IMR-90 (cell line): ENCODE measurements at regions not wholly inside any gene's neighbourhood (a gene's known extent, or its start where the extent isn't known, plus 50 kb on each side); places are given as distances from the start of the nearest gene placed in this dataset.

Experiments used
- ATAC-seq: fragments of 200-7000 bp; cut with Tn5 transposase; 2 replicates; pipeline ENCODE4 v1.9.1; 2020; ENCODE audit warnings: low read depth, mild to moderate bottlenecking, moderate library complexity
- BruUV-seq: library from RNA; stranded (reverse); fragments of 400-500 nt; replicated peaks from 2 replicates; lab custom pipeline; 2021; lab: Mats Ljungman, UMichigan
- CTCF ChIA-PET: fragments of 300-600 bp; formaldehyde crosslinking; extraction: SDS; loops from one replicate; lab custom pipeline; 2021; ENCODE audit warnings: antibody characterized with exemption; lab: Yijun Ruan, JAX
- POLR2A ChIA-PET: fragments of 300-600 bp; sonication (Branson Sonifier 250); formaldehyde crosslinking; loops from one replicate; lab custom pipeline; 2022; ENCODE audit warnings: antibody characterized with exemption; ENCODE audit not compliant: unreplicated experiment; lab: Charles Lee
- DNase-seq: peaks from one replicate; pipeline ENCODE4 v3.0.0; 2013
- H2AFZ ChIP-seq: replicated peaks from 2 replicates; pipeline ENCODE3; 2013; ENCODE audit warnings: low read length, mild to moderate bottlenecking; ENCODE audit not compliant: poor library complexity
- H2AK5ac ChIP-seq: 2 replicates; pipeline ENCODE4 v1.6.1; 2013; ENCODE audit warnings: low read depth, low read length, inconsistent platforms
- H2AK9ac ChIP-seq: replicated peaks from 2 replicates; pipeline ENCODE3; 2013; ENCODE audit warnings: mild to moderate bottlenecking, low read depth, low read length, moderate library complexity; ENCODE audit not compliant: poor library complexity
- H2BK120ac ChIP-seq: 2 replicates; pipeline ENCODE4 v1.6.1; 2013; ENCODE audit warnings: low read depth, low read length, inconsistent platforms
- H2BK15ac ChIP-seq: 3 replicates; pipeline ENCODE4 v1.6.1; 2013; ENCODE audit warnings: low read depth, low read length, inconsistent platforms
- H2BK20ac ChIP-seq: 2 replicates; pipeline ENCODE4 v1.6.1; 2013; ENCODE audit warnings: low read depth, mild to moderate bottlenecking, inconsistent platforms, low read length, moderate library complexity
- H2BK5ac ChIP-seq: 2 replicates; pipeline ENCODE4 v1.6.1; 2013; ENCODE audit warnings: mild to moderate bottlenecking, low read depth, low read length, inconsistent platforms; ENCODE audit not compliant: poor library complexity, severe bottlenecking
- H3K14ac ChIP-seq: replicated peaks from 2 replicates; pipeline ENCODE4 v1.6.1; 2013; ENCODE audit warnings: low read depth, low read length, inconsistent platforms
- H3K18ac ChIP-seq: 2 replicates; pipeline ENCODE4 v1.6.1; 2013; ENCODE audit warnings: low read depth, low read length, control low read depth
- H3K23ac ChIP-seq: 2 replicates; pipeline ENCODE4 v1.6.1; 2013; ENCODE audit warnings: low read depth, low read length, inconsistent platforms
- H3K27ac ChIP-seq: 2 replicates; pipeline ENCODE4 v1.5.1; 2013; ENCODE audit warnings: mild to moderate bottlenecking, control low read depth, low read length; ENCODE audit not compliant: insufficient read depth
- H3K27me3 ChIP-seq: 2 replicates; pipeline ENCODE4 v1.6.1; 2013; ENCODE audit warnings: low read length; ENCODE audit not compliant: control insufficient read depth, insufficient read depth
- H3K36me3 ChIP-seq: 2 replicates; pipeline ENCODE4 v1.6.1; 2013; ENCODE audit warnings: low read length, mixed read lengths; ENCODE audit not compliant: control insufficient read depth, insufficient read depth
- H3K4ac ChIP-seq: 2 replicates; pipeline ENCODE4 v1.6.1; 2013; ENCODE audit warnings: low read depth, low read length, inconsistent platforms
- H3K4me1 ChIP-seq: 2 replicates; pipeline ENCODE4 v1.6.1; 2013; ENCODE audit warnings: low read length, mixed read lengths; ENCODE audit not compliant: control insufficient read depth, insufficient read depth
- H3K4me2 ChIP-seq: 2 replicates; pipeline ENCODE4 v1.6.1; 2013; ENCODE audit warnings: low read depth, mild to moderate bottlenecking, control low read depth, low read length, moderate library complexity
- H3K4me3 ChIP-seq: 2 replicates; pipeline ENCODE4 v1.5.1; 2013; ENCODE audit warnings: low read depth, mild to moderate bottlenecking, control low read depth, low read length, moderate library complexity; ENCODE audit not compliant: insufficient read depth
- H3K56ac ChIP-seq: 2 replicates; pipeline ENCODE4 v1.6.1; 2013; ENCODE audit warnings: low read length, inconsistent platforms; ENCODE audit not compliant: insufficient read depth; ENCODE audit errors: extremely low read depth
- H3K79me1 ChIP-seq, 2 experiments: 2 replicates each; pipeline ENCODE4 v1.6.1; 2013; ENCODE audit warnings: low read length in 2 of 2, inconsistent platforms in 1 of 2, low read depth in 1 of 2
- H3K9ac ChIP-seq: 2 replicates; pipeline ENCODE4 v1.6.1; 2013; ENCODE audit warnings: low read depth, low read length, control low read depth
- H3K9me1 ChIP-seq: 2 replicates; pipeline ENCODE4 v1.6.1; 2013; ENCODE audit warnings: low read length, inconsistent platforms; ENCODE audit not compliant: insufficient read depth
- H3K9me3 ChIP-seq: 2 replicates; pipeline ENCODE4 v1.6.1; 2013; ENCODE audit warnings: low read length; ENCODE audit not compliant: control insufficient read depth, insufficient read depth
- H4K20me1 ChIP-seq: 2 replicates; pipeline ENCODE4 v1.6.1; 2013; ENCODE audit warnings: low read length, inconsistent platforms; ENCODE audit not compliant: insufficient read depth
- H4K5ac ChIP-seq: 2 replicates; pipeline ENCODE4 v1.6.1; 2013; ENCODE audit warnings: mild to moderate bottlenecking, low read depth, low read length, control low read depth
- H4K8ac ChIP-seq, 2 experiments: 2 replicates each; pipeline ENCODE4 v1.6.1; 2013; ENCODE audit warnings: low read depth in 2 of 2, low read length in 2 of 2, control low read depth in 1 of 2, inconsistent platforms in 1 of 2
- H4K91ac ChIP-seq: 2 replicates; pipeline ENCODE4 v1.6.1; 2013; ENCODE audit warnings: low read depth, low read length, inconsistent platforms; ENCODE audit not compliant: insufficient read depth
- BHLHE40 ChIP-seq: fragments of 150-350 bp; IDR thresholded peaks from 2 replicates; pipeline ENCODE4 v1.6.1; 2016; ENCODE audit warnings: mild to moderate bottlenecking, low read depth, low read length
- CEBPB ChIP-seq: IDR thresholded peaks from 2 replicates; pipeline ENCODE4 v1.6.1; 2012; ENCODE audit warnings: low read depth, low read length, improper control_type of control experiment
- CHD1 ChIP-seq: IDR thresholded peaks from 2 replicates; pipeline ENCODE4 v1.6.1; 2012; ENCODE audit warnings: low read depth, low read length, improper control_type of control experiment
- FOS ChIP-seq: fragments of 150-350 bp; IDR thresholded peaks from 2 replicates; pipeline ENCODE4 v1.6.1; 2016; ENCODE audit warnings: low read depth, low read length
- MAFK ChIP-seq: IDR thresholded peaks from 2 replicates; pipeline ENCODE4 v1.6.1; 2012; ENCODE audit warnings: low read depth, low read length, improper control_type of control experiment
- MAZ ChIP-seq: IDR thresholded peaks from 2 replicates; pipeline ENCODE4 v1.6.1; 2012; ENCODE audit warnings: low read depth, mild to moderate bottlenecking, low read length, improper control_type of control experiment, moderate library complexity, borderline replicate concordance
- MXI1 ChIP-seq: IDR thresholded peaks from 2 replicates; pipeline ENCODE4 v1.6.1; 2012; ENCODE audit warnings: low read depth, mild to moderate bottlenecking, low read length, moderate library complexity, borderline replicate concordance
- NFE2L2 ChIP-seq: fragments of 150-350 bp; IDR thresholded peaks from 2 replicates; pipeline ENCODE4 v1.6.1; 2016; ENCODE audit warnings: low read depth, mild to moderate bottlenecking, low read length
- POLR2A ChIP-seq: IDR thresholded peaks from 2 replicates; pipeline ENCODE4 v1.6.1; 2012; ENCODE audit warnings: mild to moderate bottlenecking, low read depth, low read length
- RAD21 ChIP-seq: IDR thresholded peaks from 2 replicates; pipeline ENCODE4 v1.6.1; 2012; ENCODE audit warnings: low read length, improper control_type of control experiment
- RCOR1 ChIP-seq: IDR thresholded peaks from 2 replicates; pipeline ENCODE4 v1.6.1; 2012; ENCODE audit warnings: mild to moderate bottlenecking, low read length, improper control_type of control experiment; ENCODE audit not compliant: insufficient replicate concordance
- RFX5 ChIP-seq: IDR thresholded peaks from 2 replicates; pipeline ENCODE4 v1.8.0; 2012; ENCODE audit warnings: low read depth, mild to moderate bottlenecking, low read length, moderate library complexity
- SMC3 ChIP-seq: fragments of 150-350 bp; IDR thresholded peaks from 2 replicates; pipeline ENCODE4 v1.6.1; 2016; ENCODE audit warnings: low read depth, mild to moderate bottlenecking, antibody characterized with exemption, low read length, moderate library complexity
- WGBS, 2 experiments: methylation state at CpG; one replicate each; pipeline versions ENCODE4 v1.1.5 to v1.1.7; 2013; ENCODE audit warnings: missing lambda C conversion rate in 2 of 2; ENCODE audit not compliant: insufficient read length in 1 of 2; ENCODE audit errors: extremely low coverage in 2 of 2; 5-methylcytosine and 5-hydroxymethylcytosine counted together
- dilution Hi-C: fragments of 300-500 bp; cut with HindIII; formaldehyde crosslinking; loops from one replicate; pipeline ENCODE4 v1.14.3; 2018; ENCODE audit warnings: low sequenced_read_pairs; ENCODE audit not compliant: unreplicated experiment
- in situ Hi-C: fragments of 300-500 bp; cut with MboI; formaldehyde crosslinking; loops from 3 replicates; pipeline ENCODE4 v1.14.3; 2019; ENCODE audit warnings: low sequenced_read_pairs, inconsistent platforms, mixed read lengths
- intact Hi-C: fragments of 100-400 bp; cut with micrococcal nuclease; formaldehyde crosslinking; loops from 2 replicates; pipeline ENCODE4 v1.10.0; 2022
- TF ChIP-seq, protein P1 (sequence below): fragments of 150-350 bp; IDR thresholded peaks from 2 replicates; pipeline ENCODE4 v1.6.1; 2017; ENCODE audit warnings: mild to moderate bottlenecking, antibody characterized with exemption, low read length, low read depth
- TF ChIP-seq, protein P2 (sequence below): conservative IDR thresholded peaks from 2 replicates; pipeline ENCODE4 v1.5.1; 2012; ENCODE audit warnings: mild to moderate bottlenecking, low read depth, low read length, improper control_type of control experiment
- TF ChIP-seq, protein P3 (sequence below): fragments of 150-350 bp; IDR thresholded peaks from 2 replicates; pipeline ENCODE4 v1.6.1; 2016; ENCODE audit warnings: low read depth, mild to moderate bottlenecking, low read length, moderate library complexity, borderline replicate concordance

DNA sequence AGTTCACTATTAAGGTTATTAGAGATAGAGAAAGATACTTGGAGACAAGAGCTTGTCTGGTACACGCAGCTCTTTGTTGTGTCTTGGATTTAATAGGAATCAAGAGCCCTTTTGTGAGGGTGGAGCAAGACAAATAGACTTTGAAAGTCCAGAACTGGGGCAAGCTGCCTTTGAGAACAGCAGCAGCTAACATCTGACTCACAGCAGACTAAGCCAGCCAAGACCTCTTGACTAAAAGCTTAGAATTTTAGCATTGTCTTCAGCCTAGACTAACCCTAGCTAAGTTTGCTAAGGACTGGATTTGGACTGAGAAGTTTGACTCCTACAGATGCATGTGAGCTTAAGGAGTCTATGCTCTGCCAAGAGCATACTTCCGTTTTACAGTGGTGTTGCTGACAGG lies 201.9 kb upstream of the RBM19 start:
- in situ Hi-C loops (loop anchor here (25.0 kb wide), 1 partner anchor 344 kb away; no protein-coding TSS in a partner anchor), dilution Hi-C loops (no loop called here), intact Hi-C loops (loop anchor here (5.0 kb wide), 3 partner anchors 234 to 1754 kb away; no protein-coding TSS in a partner anchor)
- Histone ChIP-seq H3K9ac (no peak overlapping the region), H2BK15ac (no peak overlapping the region), H2AK5ac (no peak overlapping the region), H3K4me2 (no peak overlapping the region), H2BK20ac (no peak overlapping the region), H3K4me1 (no peaks in the 10 kb centered on the region), H3K27me3 (no peaks in the 10 kb centered on the region; the same call in 1 of the 2 replicates), H4K5ac (no peak overlapping the region), H3K14ac (no peak overlapping the region), H3K18ac (no peak overlapping the region), H3K9me3 (no peaks in the 10 kb centered on the region), H4K8ac (no peak overlapping the region), H4K20me1 (no peaks in the 10 kb centered on the region), H3K27ac (no peak overlapping the region), H4K91ac (no peak overlapping the region), H3K36me3 (no peaks in the 10 kb centered on the region), H2BK120ac (no peak overlapping the region), H2AFZ (no peak overlapping the region), H3K4me3 (no peak overlapping the region), H3K4ac (no peak overlapping the region), H3K79me1 (no peaks in the 10 kb centered on the region), H2AK9ac (no peak overlapping the region), H3K23ac (no peak overlapping the region), H3K56ac (no peak overlapping the region), H3K9me1 (no peaks in the 10 kb centered on the region), H2BK5ac (no peak overlapping the region)
- CTCF ChIA-PET, result interaction anchor here (0.6 to 3.0 kb wide), 2 partner anchors 308 to 340 kb away, joined by 4 to 15 read pairs; no protein-coding TSS in a partner anchor
- DNase-seq, result peak; percentile 48
- no peak for ATAC-seq
- WGBS, 2 experiments, result no CpG with 5 or more reads among the region's 2 CpGs
- BruUV-seq, result no TSS peak
- TF ChIP-seq BHLHE40 (no peak), CEBPB (no peak), NFE2L2 (no peak), RCOR1 (no peak), RFX5 (no peak), MAZ (no peak), RAD21 (no peak), MAFK (no peak), MXI1 (no peak), SMC3 (no peak), CHD1 (no peak), FOS (no peak), POLR2A (no peak)
- TF ChIP-seq, protein P1, sequence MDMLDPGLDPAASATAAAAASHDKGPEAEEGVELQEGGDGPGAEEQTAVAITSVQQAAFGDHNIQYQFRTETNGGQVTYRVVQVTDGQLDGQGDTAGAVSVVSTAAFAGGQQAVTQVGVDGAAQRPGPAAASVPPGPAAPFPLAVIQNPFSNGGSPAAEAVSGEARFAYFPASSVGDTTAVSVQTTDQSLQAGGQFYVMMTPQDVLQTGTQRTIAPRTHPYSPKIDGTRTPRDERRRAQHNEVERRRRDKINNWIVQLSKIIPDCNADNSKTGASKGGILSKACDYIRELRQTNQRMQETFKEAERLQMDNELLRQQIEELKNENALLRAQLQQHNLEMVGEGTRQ, result no peak
- TF ChIP-seq, protein P2, sequence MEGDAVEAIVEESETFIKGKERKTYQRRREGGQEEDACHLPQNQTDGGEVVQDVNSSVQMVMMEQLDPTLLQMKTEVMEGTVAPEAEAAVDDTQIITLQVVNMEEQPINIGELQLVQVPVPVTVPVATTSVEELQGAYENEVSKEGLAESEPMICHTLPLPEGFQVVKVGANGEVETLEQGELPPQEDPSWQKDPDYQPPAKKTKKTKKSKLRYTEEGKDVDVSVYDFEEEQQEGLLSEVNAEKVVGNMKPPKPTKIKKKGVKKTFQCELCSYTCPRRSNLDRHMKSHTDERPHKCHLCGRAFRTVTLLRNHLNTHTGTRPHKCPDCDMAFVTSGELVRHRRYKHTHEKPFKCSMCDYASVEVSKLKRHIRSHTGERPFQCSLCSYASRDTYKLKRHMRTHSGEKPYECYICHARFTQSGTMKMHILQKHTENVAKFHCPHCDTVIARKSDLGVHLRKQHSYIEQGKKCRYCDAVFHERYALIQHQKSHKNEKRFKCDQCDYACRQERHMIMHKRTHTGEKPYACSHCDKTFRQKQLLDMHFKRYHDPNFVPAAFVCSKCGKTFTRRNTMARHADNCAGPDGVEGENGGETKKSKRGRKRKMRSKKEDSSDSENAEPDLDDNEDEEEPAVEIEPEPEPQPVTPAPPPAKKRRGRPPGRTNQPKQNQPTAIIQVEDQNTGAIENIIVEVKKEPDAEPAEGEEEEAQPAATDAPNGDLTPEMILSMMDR, result no peak
- TF ChIP-seq, protein P3, sequence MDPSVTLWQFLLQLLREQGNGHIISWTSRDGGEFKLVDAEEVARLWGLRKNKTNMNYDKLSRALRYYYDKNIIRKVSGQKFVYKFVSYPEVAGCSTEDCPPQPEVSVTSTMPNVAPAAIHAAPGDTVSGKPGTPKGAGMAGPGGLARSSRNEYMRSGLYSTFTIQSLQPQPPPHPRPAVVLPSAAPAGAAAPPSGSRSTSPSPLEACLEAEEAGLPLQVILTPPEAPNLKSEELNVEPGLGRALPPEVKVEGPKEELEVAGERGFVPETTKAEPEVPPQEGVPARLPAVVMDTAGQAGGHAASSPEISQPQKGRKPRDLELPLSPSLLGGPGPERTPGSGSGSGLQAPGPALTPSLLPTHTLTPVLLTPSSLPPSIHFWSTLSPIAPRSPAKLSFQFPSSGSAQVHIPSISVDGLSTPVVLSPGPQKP, result no peak
- POLR2A ChIA-PET, result no interaction called here
